ENCODE measurements at regions not wholly inside any gene's neighbourhood (a gene's known extent, or its start where the extent isn't known, plus 50 kb on each side); places are given as distances from the start of the nearest gene placed in this dataset.
"Not testable (repeated sequence)": the region's sequence is repeated elsewhere in the genome, so short reads cannot be mapped to it uniquely, and the experiment has no call there.

DNA sequence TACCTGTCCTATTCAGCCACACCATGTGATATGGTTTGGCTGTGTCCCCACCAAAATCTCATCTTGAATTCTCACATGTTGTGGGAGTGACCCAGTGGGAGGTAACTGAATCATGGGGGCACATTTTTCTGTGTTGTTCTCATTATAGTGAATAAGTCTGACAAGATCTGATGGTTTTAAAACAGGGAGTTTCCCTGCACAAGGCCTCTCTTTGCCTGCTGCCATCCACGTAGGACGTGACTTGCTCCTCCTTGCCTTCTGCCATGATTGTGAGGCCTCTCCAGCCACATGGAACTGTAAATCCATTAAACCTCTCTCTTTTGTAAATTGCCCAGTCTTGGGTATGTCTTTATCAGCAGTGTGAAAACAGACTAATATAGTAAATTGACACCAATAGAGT is 117.7 kb downstream of the ENC1 start:
- POLR2A ChIA-PET; H3K9me3 ChIP-seq (ENCODE audit: control insufficient read depth, insufficient read depth, low read length); CTCF ChIA-PET: not testable (repeated sequence)

DNA sequence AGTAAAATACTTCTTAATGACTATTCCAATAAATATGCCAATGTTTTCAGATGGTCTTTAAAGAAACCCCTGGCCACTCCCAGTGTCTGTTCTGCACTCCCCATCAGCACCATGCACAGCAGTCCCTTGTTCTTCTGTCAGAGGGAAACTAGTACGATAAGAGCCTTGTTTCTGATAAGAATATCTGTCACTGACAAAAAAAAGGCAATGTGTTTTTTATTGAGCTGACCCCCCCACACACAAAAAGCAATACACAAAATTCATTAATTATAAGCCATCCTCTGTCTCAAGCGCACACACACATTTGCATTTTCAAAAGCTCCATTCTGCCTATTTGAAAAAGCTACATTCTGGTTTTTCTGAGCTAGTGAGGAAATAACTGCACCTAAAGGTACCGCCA is 119.1 kb downstream of the ENC1 start:
- Histone ChIP-seq H3K27me3 (ENCODE audit: control insufficient read depth, insufficient read depth, low read length) (no peaks in the 10 kb centered on the region), H3K27ac (ENCODE audit: low read depth, low read length) (no peak overlapping the region), H3K9me3 (ENCODE audit: control insufficient read depth, insufficient read depth, low read length) (peaks cover 8% of the 10 kb centered on the region), H3K4me3 (ENCODE audit: low read depth, low read length) (no peak overlapping the region)
- ChIA-PET CTCF (no interaction called here), POLR2A (no interaction called here)
- no peak for TF ChIP-seq CTCF (IDR thresholded peaks at IDR 0.05; ENCODE audit: low read depth, low read length)
- no peak for DNase-seq (ENCODE audit: low read depth, low spot score)

More for the DNA sequence above, 117.7 kb downstream of the ENC1 start:
- H3K4me3 ChIP-seq (ENCODE audit: low read depth, low read length); H3K27me3 ChIP-seq (ENCODE audit: control insufficient read depth, insufficient read depth, low read length); DNase-seq (ENCODE audit: low read depth, low spot score); H3K27ac ChIP-seq (ENCODE audit: low read depth, low read length): not testable (repeated sequence)

GRCh38 chr5:74519679-74520078 is 120.8 kb downstream of the ENC1 start:
- CTCF ChIA-PET: no interaction called here
- no peak for TF ChIP-seq CTCF (IDR thresholded peaks at IDR 0.05; ENCODE audit: low read depth, low read length)

GRCh38 chr5:74519161-74519571 is 121.4 kb downstream of the ENC1 start:
- Histone ChIP-seq H3K4me3 (ENCODE audit: low read depth, low read length) (no peak overlapping the region), H3K27ac (ENCODE audit: low read depth, low read length) (no peak overlapping the region), H3K27me3 (ENCODE audit: control insufficient read depth, insufficient read depth, low read length) (no peaks in the 10 kb centered on the region), H3K9me3 (ENCODE audit: control insufficient read depth, insufficient read depth, low read length) (peaks cover 6% of the 10 kb centered on the region)
- ChIA-PET CTCF (no interaction called here), POLR2A (no interaction called here)
- DNase-seq (ENCODE audit: low read depth, low spot score): no peak
- no peak for TF ChIP-seq CTCF (IDR thresholded peaks at IDR 0.05; ENCODE audit: low read depth, low read length)

More at GRCh38 chr5:74519679-74520078, 120.8 kb downstream of the ENC1 start:
- Histone ChIP-seq H3K9me3 (ENCODE audit: control insufficient read depth, insufficient read depth, low read length) (peaks cover 8% of the 10 kb centered on the region), H3K27ac (ENCODE audit: low read depth, low read length) (no peak overlapping the region), H3K4me3 (ENCODE audit: low read depth, low read length) (no peak overlapping the region), H3K27me3 (ENCODE audit: control insufficient read depth, insufficient read depth, low read length) (no peaks in the 10 kb centered on the region)
- POLR2A ChIA-PET: no interaction called here
- DNase-seq (ENCODE audit: low read depth, low spot score): no peak

- ChIA-PET CTCF (no interaction called here), POLR2A (no interaction called here)
- peak; percentile 32 for DNase-seq (ENCODE audit: low read depth, low spot score)
- Histone ChIP-seq H3K27ac (ENCODE audit: low read depth, low read length) (no peak overlapping the region), H3K4me3 (ENCODE audit: low read depth, low read length) (no peak overlapping the region), H3K27me3 (ENCODE audit: control insufficient read depth, insufficient read depth, low read length) (no peaks in the 10 kb centered on the region), H3K9me3 (ENCODE audit: control insufficient read depth, insufficient read depth, low read length) (no peaks in the 10 kb centered on the region)
- no peak for TF ChIP-seq CTCF (IDR thresholded peaks at IDR 0.05; ENCODE audit: low read depth, low read length)
These were observed 122.8 kb downstream of the ENC1 start for GRCh38 chr5:74517700-74518099.

DNA sequence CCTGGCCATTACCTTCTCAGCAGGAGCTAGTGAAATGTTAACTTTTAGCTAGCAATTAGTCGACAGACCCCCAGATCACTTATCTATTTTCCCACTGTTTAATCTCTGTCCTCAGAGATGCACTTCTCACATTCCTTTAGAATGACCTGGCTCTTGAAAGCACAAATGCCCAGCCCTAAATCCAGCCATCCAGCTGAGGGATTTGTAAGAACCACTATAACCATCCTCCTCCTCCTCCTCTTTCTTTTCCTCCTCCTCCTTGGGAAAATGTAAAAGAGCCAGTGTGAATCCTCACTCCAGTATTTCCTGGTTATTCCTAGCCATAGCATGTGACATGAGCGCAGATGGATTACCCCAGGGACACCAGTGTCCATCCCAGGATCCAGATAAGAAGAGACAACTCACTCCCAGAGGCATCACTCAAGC is 124.3 kb downstream of the ENC1 start:
- DNase-seq (ENCODE audit: low read depth, low spot score): no peak
- Histone ChIP-seq H3K4me3 (ENCODE audit: low read depth, low read length) (no peak overlapping the region), H3K27me3 (ENCODE audit: control insufficient read depth, insufficient read depth, low read length) (no peaks in the 10 kb centered on the region), H3K27ac (ENCODE audit: low read depth, low read length) (no peak overlapping the region), H3K9me3 (ENCODE audit: control insufficient read depth, insufficient read depth, low read length) (no peaks in the 10 kb centered on the region)
- CTCF ChIA-PET: interaction anchor here (0.7 kb wide), 1 partner anchor 124 kb away, joined by 3 read pairs; the partner anchor contains the start of gene ENC1
- POLR2A ChIA-PET: no interaction called here
- TF ChIP-seq CTCF (IDR thresholded peaks at IDR 0.05; ENCODE audit: low read depth, low read length): no peak
